B cell (primary cell): ENCODE measurements at regions not wholly inside any gene's neighbourhood (a gene's known extent, or its start where the extent isn't known, plus 50 kb on each side); places are given as distances from the start of the nearest gene placed in this dataset.

Source experiments
- ATAC-seq: fragments of 200-7000 bp; cut with Tn5 transposase; one replicate; pipeline ENCODE4 v1.10.0; 2021; ENCODE audit warnings: low read depth, mild to moderate bottlenecking, moderate number of reproducible peaks, moderate library complexity
- CTCF ChIA-PET: fragments of 350-600 bp; sonication (Branson Sonifier 250); formaldehyde crosslinking; loops from one replicate; lab custom pipeline; 2021; ENCODE audit warnings: antibody characterized with exemption, inconsistent platforms; lab: Charles Lee
- POLR2A ChIA-PET: fragments of 350-600 bp; sonication (Branson Sonifier 250); formaldehyde crosslinking; loops from one replicate; lab custom pipeline; 2021; ENCODE audit warnings: antibody characterized with exemption; lab: Charles Lee
- DNase-seq: peaks from one replicate; pipeline ENCODE4 v3.0.0; 2013
- H2AFZ ChIP-seq: 2 replicates; pipeline ENCODE4 v1.6.1; 2012; ENCODE audit warnings: mild to moderate bottlenecking, low read depth, low read length; ENCODE audit not compliant: insufficient read depth, poor library complexity, severe bottlenecking
- H3K27ac ChIP-seq, 2 donors: 1 replicate in 1 of 2; 2 replicates in 1 of 2; pipeline ENCODE4 v1.5.1; 2012 to 2013; ENCODE audit warnings: low read length in 2 of 2, mild to moderate bottlenecking in 2 of 2, moderate library complexity in 1 of 2
- H3K27me3 ChIP-seq, 4 experiments: fragments of 200-600 bp in 1 of 4; sonication (generic) in 1 of 4; replicated peaks in 1 of 4; 1 replicate in 2 of 4; 2 replicates in 2 of 4; pipeline versions ENCODE4 v1.6.1 to v1.7.0; 2013 to 2016; ENCODE audit warnings: low read length in 3 of 4, mild to moderate bottlenecking in 2 of 4, mixed read lengths in 1 of 4, moderate library complexity in 1 of 4; ENCODE audit not compliant: insufficient read depth in 4 of 4, control insufficient read depth in 3 of 4; ENCODE audit errors: control extremely low read depth in 1 of 4
- H3K36me3 ChIP-seq, 2 experiments: replicated peaks in 1 of 2; 1 replicate in 1 of 2; 2 replicates in 1 of 2; pipeline versions ENCODE4 v1.6.1 to v1.7.1; 2013; ENCODE audit warnings: low read length in 1 of 2; ENCODE audit not compliant: insufficient read depth in 2 of 2, control insufficient read depth in 1 of 2; ENCODE audit errors: control extremely low read depth in 1 of 2, extremely low read depth in 1 of 2
- H3K4me1 ChIP-seq, 2 donors: fragments of 200-600 bp in 1 of 2; sonication (generic) in 1 of 2; 1 replicate in 1 of 2; 2 replicates in 1 of 2; pipeline versions ENCODE4 v1.5.1 to v1.6.1; 2013 to 2017; ENCODE audit warnings: low read length in 2 of 2; ENCODE audit not compliant: control insufficient read depth in 2 of 2, insufficient read depth in 2 of 2
- H3K4me2 ChIP-seq: replicated peaks from 2 replicates; pipeline ENCODE3; 2012; ENCODE audit warnings: mild to moderate bottlenecking, low read depth, low read length; ENCODE audit not compliant: poor library complexity, severe bottlenecking
- H3K4me3 ChIP-seq, 5 experiments: fragments of 200-600 bp in 1 of 5; sonication (generic) in 1 of 5; 1 replicate in 3 of 5; 2 replicates in 2 of 5; pipeline versions ENCODE4 v1.5.1 to v1.7.0; 2011 to 2016; ENCODE audit warnings: low read length in 4 of 5, mild to moderate bottlenecking in 4 of 5, low read depth in 2 of 5, control low read depth in 1 of 5, moderate library complexity in 1 of 5; ENCODE audit not compliant: insufficient read depth in 1 of 5; ENCODE audit errors: control extremely low read depth in 1 of 5, extremely low read depth in 1 of 5
- H3K79me2 ChIP-seq: fragments of 200-600 bp; sonication (generic); one replicate; pipeline ENCODE4 v1.6.0; 2016; ENCODE audit warnings: low read length; ENCODE audit not compliant: control insufficient read depth, insufficient read depth
- H3K9ac ChIP-seq: fragments of 200-600 bp; sonication (generic); 2 replicates; pipeline ENCODE4 v1.6.1; 2017; ENCODE audit warnings: mild to moderate bottlenecking, low read length, moderate library complexity
- H3K9me3 ChIP-seq, 3 donors: one replicate each; pipeline versions ENCODE4 v1.6.1 to v1.7.1; 2013; ENCODE audit warnings: low read length in 2 of 3; ENCODE audit not compliant: control insufficient read depth in 2 of 3, insufficient read depth in 1 of 3; ENCODE audit errors: control extremely low read depth in 1 of 3
- H4K20me1 ChIP-seq: 2 replicates; pipeline ENCODE4 v1.6.0; 2012; ENCODE audit warnings: mild to moderate bottlenecking, low read length; ENCODE audit not compliant: insufficient read depth, control insufficient read depth, poor library complexity, severe bottlenecking
- H3K27ac Mint-ChIP-seq: one replicate; pipeline ENCODE4 v1.8.0; 2021; ENCODE audit warnings: mixed read lengths
- H3K27me3 Mint-ChIP-seq: one replicate; pipeline ENCODE4 v1.8.0; 2021; ENCODE audit warnings: mixed read lengths
- H3K4me1 Mint-ChIP-seq: one replicate; pipeline ENCODE4 v1.8.0; 2021; ENCODE audit warnings: mixed read lengths
- H3K4me3 Mint-ChIP-seq: one replicate; pipeline ENCODE4 v1.8.0; 2021; ENCODE audit warnings: mixed read lengths
- H3K9me3 Mint-ChIP-seq: one replicate; pipeline ENCODE4 v1.8.0; 2022; ENCODE audit warnings: mixed read lengths; ENCODE audit not compliant: insufficient read depth
- CTCF ChIP-seq: fragments of 200-600 bp; IDR thresholded peaks from one replicate; pipeline ENCODE4 v1.8.0; 2022; ENCODE audit warnings: antibody characterized with exemption, mild to moderate bottlenecking
- EZH2 ChIP-seq: IDR thresholded peaks from 2 replicates; pipeline ENCODE4 v1.6.1; 2012; ENCODE audit warnings: borderline replicate concordance, low read depth, mild to moderate bottlenecking, moderate library complexity, low read length; ENCODE audit not compliant: insufficient read depth, poor library complexity, severe bottlenecking
- WGBS: methylation state at CpG from one replicate; pipeline ENCODE4 v1.1.5; 2013; ENCODE audit warnings: missing lambda C conversion rate; ENCODE audit not compliant: insufficient coverage; 5-methylcytosine and 5-hydroxymethylcytosine counted together
- intact Hi-C: fragments of 100-400 bp; cut with micrococcal nuclease; formaldehyde crosslinking; loops from one replicate; pipeline ENCODE4 v1.10.0; 2022

DNA sequence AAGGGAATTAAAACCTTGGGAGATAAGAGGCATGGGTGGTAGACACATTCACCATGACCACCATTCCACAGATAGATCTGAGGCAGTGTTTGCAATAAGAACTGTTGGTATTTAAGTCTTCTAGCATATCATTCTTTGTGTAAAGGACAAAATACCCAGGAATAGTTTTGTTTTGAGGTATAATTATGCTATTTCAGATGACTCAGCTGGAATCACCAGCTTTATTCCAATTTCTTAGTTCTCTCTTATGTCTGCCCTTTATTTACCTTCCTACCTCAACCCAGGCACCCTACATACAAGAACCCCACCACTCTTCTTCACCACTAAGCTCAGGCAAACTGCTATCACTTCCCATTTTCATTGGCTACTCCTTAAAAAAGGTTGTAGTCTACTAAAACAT is 94.7 kb upstream of the TRIO start:
- H3K36me3 ChIP-seq = no peaks in the 10 kb centered on the region
- no peak for TF ChIP-seq CTCF
- no peak for TF ChIP-seq EZH2
- no peaks in the 10 kb centered on the region for H4K20me1 ChIP-seq
- H3K4me1 ChIP-seq = no peaks in the 10 kb centered on the region
- POLR2A ChIA-PET = no interaction called here
- Mint-ChIP-seq H3K4me1 (no peaks in the 10 kb centered on the region), H3K27me3 (peaks cover 44% of the 10 kb centered on the region), H3K27ac (no peak overlapping the region), H3K9me3 (no peaks in the 10 kb centered on the region), H3K4me3 (no peak overlapping the region)
- H2AFZ ChIP-seq = no peak overlapping the region
- ATAC-seq (no peak), DNase-seq (no peak)
- CTCF ChIA-PET = no interaction called here
- no peak overlapping the region for H3K27ac ChIP-seq
- no peak overlapping the region for H3K4me2 ChIP-seq
- no peak overlapping the region for H3K4me3 ChIP-seq
- peaks cover 0 to 6% (median 3%) of the 10 kb centered on the region in 4 experiments for H3K27me3 ChIP-seq
- H3K79me2 ChIP-seq = no peaks in the 10 kb centered on the region
- intact Hi-C loops = no loop called here
- no peak overlapping the region for H3K9ac ChIP-seq
- no peaks in the 10 kb centered on the region for H3K9me3 ChIP-seq

DNA sequence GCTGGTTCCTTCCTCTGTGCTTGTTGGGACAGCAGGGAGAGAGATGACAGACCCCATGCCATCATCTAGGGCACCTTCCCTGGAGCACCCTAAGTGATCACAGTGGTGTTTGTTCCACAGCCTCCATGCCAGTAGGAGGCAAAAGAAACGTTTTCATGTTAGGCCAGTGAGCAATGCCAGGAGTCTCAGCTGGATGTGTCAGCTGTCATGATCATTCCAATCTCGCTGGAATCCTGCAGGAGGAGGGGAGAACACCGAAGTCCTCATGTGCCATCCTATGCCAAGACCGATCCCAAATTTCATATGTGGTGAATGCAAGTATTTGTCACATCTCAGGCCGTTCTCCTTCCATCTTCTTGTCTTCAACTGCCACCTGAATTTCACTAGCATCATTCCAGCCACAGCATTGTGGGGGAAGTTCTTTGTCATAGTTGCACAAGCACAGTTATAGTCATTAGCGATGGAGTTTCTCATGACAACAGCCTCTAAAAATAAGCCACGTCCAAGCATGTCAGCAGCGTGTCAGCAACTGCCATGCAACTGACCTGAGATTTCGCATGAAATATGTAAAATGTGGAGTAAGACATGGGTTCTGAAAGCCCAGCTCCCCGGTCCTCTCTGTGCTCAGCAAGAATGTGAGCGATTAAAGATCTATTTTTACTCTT is 97.2 kb upstream of the DNAH5 start:
- Mint-ChIP-seq H3K9me3 (no peaks in the 10 kb centered on the region), H3K27ac (no peak overlapping the region), H3K27me3 (peaks cover 53% of the 10 kb centered on the region), H3K4me1 (peaks cover 1% of the 10 kb centered on the region), H3K4me3 (no peak overlapping the region)
- Histone ChIP-seq H2AFZ (no peak overlapping the region), H3K9ac (no peak overlapping the region), H3K9me3 (no peaks in the 10 kb centered on the region), H3K36me3 (no peaks in the 10 kb centered on the region), H3K4me3 (no peak overlapping the region), H3K79me2 (no peaks in the 10 kb centered on the region), H3K27me3 (peaks cover 0 to 13% (median 2%) of the 10 kb centered on the region in 4 experiments), H3K27ac (no peak overlapping the region), H3K4me1 (no peaks in the 10 kb centered on the region), H3K4me2 (no peak overlapping the region), H4K20me1 (no peaks in the 10 kb centered on the region)
- 91% methylated on average over 4 of the region's 11 CpGs for WGBS
- DNase-seq = no peak
- POLR2A ChIA-PET = no interaction called here
- no peak for ATAC-seq
- CTCF ChIA-PET = no interaction called here
- intact Hi-C loops = no loop called here
- TF ChIP-seq CTCF (no peak), EZH2 (no peak)
